ENCODE measurements at regions not wholly inside any gene's neighbourhood (a gene's known extent, or its start where the extent isn't known, plus 50 kb on each side); places are given as distances from the start of the nearest gene placed in this dataset.

GRCh38 chr6:133730881-133731280 lies 158.0 kb upstream of the TCF21 start:
- ATAC-seq (no peak), DNase-seq (ENCODE audit: low spot score) (no peak), FAIRE-seq (no peak)
- Histone ChIP-seq H3K27ac (ENCODE audit: extremely low read length, insufficient read depth, low read length) (no peak overlapping the region), H3K27me3 (ENCODE audit: control insufficient read depth in 1 of 2, insufficient read depth in 2 of 2, low read length in 2 of 2) (no peaks in the 10 kb centered on the region), H3K9ac (ENCODE audit: insufficient read depth, low read depth, low read length) (no peak overlapping the region), H3K36me3 (replicated peaks in 1 of 2; ENCODE audit: control insufficient read depth in 1 of 2, insufficient read depth in 2 of 2, low read length in 2 of 2) (no peaks in the 10 kb centered on the region), H3K79me2 (ENCODE audit: insufficient read depth, low read length) (no peaks in the 10 kb centered on the region), H2AFZ (ENCODE audit: low read length) (no peak overlapping the region), H3K9me3 (ENCODE audit: low read length) (peaks cover 24% of the 10 kb centered on the region; the same call in 1 of the 2 replicates), H3K4me2 (ENCODE audit: low read depth, low read length) (no peak overlapping the region), H3K4me1 (ENCODE audit: insufficient read depth, low read length) (no peaks in the 10 kb centered on the region), H3K4me3 (replicated peaks in 1 of 3; ENCODE audit: insufficient read depth in 1 of 3, low read depth in 2 of 3, low read length in 3 of 3) (no peak overlapping the region), H4K20me1 (ENCODE audit: insufficient read depth, low read length) (no peaks in the 10 kb centered on the region)
- intact Hi-C loops (cut with micrococcal nuclease; ENCODE audit: unreplicated experiment): no loop called here
- BruUV-seq (replicated peaks): no TSS peak
- TF ChIP-seq ZSCAN22 (CRISPR knock-in tag; IDR thresholded peaks at IDR 0.05): no peak
- no peak for TF ChIP-seq FOXA3 (CRISPR knock-in tag; IDR thresholded peaks at IDR 0.05)
- TF ChIP-seq CBX1 (IDR thresholded peaks at IDR 0.05; ENCODE audit: low read depth): no peak
- TF ChIP-seq MEIS1 (CRISPR knock-in tag; IDR thresholded peaks at IDR 0.05; ENCODE audit: borderline replicate concordance): no peak
- no peak for TF ChIP-seq DPF2 (CRISPR knock-in tag; IDR thresholded peaks at IDR 0.05; ENCODE audit: borderline replicate concordance, low read depth)
- no peak for TF ChIP-seq GPN1 (CRISPR knock-in tag; IDR thresholded peaks at IDR 0.05; ENCODE audit: borderline replicate concordance)
- no peak for TF ChIP-seq ZNF329 (CRISPR knock-in tag; IDR thresholded peaks at IDR 0.05; ENCODE audit: low read depth)
- CTCF ChIA-PET (ENCODE audit: low intra/inter-chr PET ratio, low total read pairs): no interaction called here
- in situ Hi-C loops (cut with HindIII; ENCODE audit: extremely low pct_ligation_motif_present, low pct_unique_long_range_greater_than_20kb): no loop called here
- POLR2A ChIA-PET: no interaction called here
- WGBS (ENCODE audit: low lambda C conversion rate): 21% methylated on average over 4 of the region's 4 CpGs

- H3K9ac ChIP-seq (ENCODE audit: insufficient read depth, low read depth, low read length): no peak overlapping the region
- no TSS peak for BruUV-seq (replicated peaks)
- no peaks in the 10 kb centered on the region for H3K9me3 ChIP-seq (ENCODE audit: low read length)
- no peaks in the 10 kb centered on the region for H3K36me3 ChIP-seq (replicated peaks in 1 of 2; ENCODE audit: control insufficient read depth in 1 of 2, insufficient read depth in 2 of 2, low read length in 2 of 2)
- in situ Hi-C loops (cut with HindIII; ENCODE audit: extremely low pct_ligation_motif_present, low pct_unique_long_range_greater_than_20kb): no loop called here
- H3K4me2 ChIP-seq (ENCODE audit: low read depth, low read length): no peak overlapping the region
- H3K4me1 ChIP-seq (ENCODE audit: insufficient read depth, low read length): no peaks in the 10 kb centered on the region
- FAIRE-seq (no peak), DNase-seq (ENCODE audit: low spot score) (no peak), ATAC-seq (no peak)
- ChIA-PET POLR2A (no interaction called here), CTCF (ENCODE audit: low intra/inter-chr PET ratio, low total read pairs) (no interaction called here)
- WGBS (ENCODE audit: low lambda C conversion rate): 24% methylated on average over 5 of the region's 5 CpGs
- no peak overlapping the region for H3K4me3 ChIP-seq (replicated peaks in 1 of 3; ENCODE audit: insufficient read depth in 1 of 3, low read depth in 2 of 3, low read length in 3 of 3)
- no peak overlapping the region for H2AFZ ChIP-seq (ENCODE audit: low read length)
- H3K27me3 ChIP-seq (ENCODE audit: control insufficient read depth in 1 of 2, insufficient read depth in 2 of 2, low read length in 2 of 2): no peaks in the 10 kb centered on the region
- H3K79me2 ChIP-seq (ENCODE audit: insufficient read depth, low read length): no peaks in the 10 kb centered on the region
- H4K20me1 ChIP-seq (ENCODE audit: insufficient read depth, low read length): no peaks in the 10 kb centered on the region
- H3K27ac ChIP-seq (ENCODE audit: extremely low read length, insufficient read depth, low read length): no peak overlapping the region
- intact Hi-C loops (cut with micrococcal nuclease; ENCODE audit: unreplicated experiment): no loop called here
- TF ChIP-seq PHF20 (CRISPR knock-in tag; IDR thresholded peaks at IDR 0.05): no peak
- no peak for TF ChIP-seq SETDB1 (CRISPR knock-in tag; IDR thresholded peaks at IDR 0.05; ENCODE audit: borderline replicate concordance)
- TF ChIP-seq ZNF431 (CRISPR knock-in tag; IDR thresholded peaks at IDR 0.05; ENCODE audit: borderline replicate concordance, low read depth): no peak
- no peak for TF ChIP-seq MXD4 (CRISPR knock-in tag; IDR thresholded peaks at IDR 0.05)
- TF ChIP-seq ZBTB44 (CRISPR knock-in tag; IDR thresholded peaks at IDR 0.05): no peak
- no peak for TF ChIP-seq ZSCAN9 (CRISPR knock-in tag; IDR thresholded peaks at IDR 0.05; ENCODE audit: borderline replicate concordance)
- TF ChIP-seq E2F2 (CRISPR knock-in tag; IDR thresholded peaks at IDR 0.05; ENCODE audit: borderline replicate concordance): no peak
- no peak for TF ChIP-seq FOSL2 (CRISPR knock-in tag; IDR thresholded peaks at IDR 0.05)
- no peak for TF ChIP-seq ZNF768 (CRISPR knock-in tag; IDR thresholded peaks at IDR 0.05)
- TF ChIP-seq ZNF674 (CRISPR knock-in tag; IDR thresholded peaks at IDR 0.05; ENCODE audit: low read depth): no peak
- TF ChIP-seq MTERF4 (CRISPR knock-in tag; IDR thresholded peaks at IDR 0.05): no peak
Measured at GRCh38 chr6:133740218-133740617, 148.7 kb upstream of the TCF21 start.
